Caco-2 (cell line): ENCODE measurements at regions not wholly inside any gene's neighbourhood (a gene's known extent, or its start where the extent isn't known, plus 50 kb on each side); places are given as distances from the start of the nearest gene placed in this dataset.

Experiments
- BruUV-seq: library from RNA; stranded (reverse); fragments of 400-500 nt; replicated peaks from 2 replicates; lab custom pipeline; 2021; lab: Mats Ljungman, UMichigan
- CTCF ChIA-PET: fragments of 300-600 bp; sonication (Branson Sonifier 250); formaldehyde crosslinking; loops from one replicate; lab custom pipeline; 2022; ENCODE audit warnings: antibody characterized with exemption; lab: Charles Lee
- POLR2A ChIA-PET: fragments of 300-600 bp; sonication (Branson Sonifier 250); formaldehyde crosslinking; loops from one replicate; lab custom pipeline; 2022; ENCODE audit warnings: antibody characterized with exemption; lab: Charles Lee
- DNase-seq, 2 experiments: peaks; one replicate each; pipeline versions ENCODE4 v3.0.0 to v3.0.0-alpha.2; 2020 to 2022
- H3K27me3 ChIP-seq: replicated peaks from 2 replicates; pipeline ENCODE4 v1.6.0; 2011; ENCODE audit warnings: low read length; ENCODE audit not compliant: control insufficient read depth, insufficient read depth
- H3K36me3 ChIP-seq: 2 replicates; pipeline ENCODE4 v1.5.1; 2011; ENCODE audit warnings: low read length; ENCODE audit not compliant: control insufficient read depth, insufficient read depth
- H3K4me1 ChIP-seq: fragments of 250-450 bp; sonication (Bioruptor Pico); 2 replicates; pipeline ENCODE4 v1.5.1; 2020; ENCODE audit warnings: mild to moderate bottlenecking
- H3K4me3 ChIP-seq: 2 replicates; pipeline ENCODE4 v1.5.1; 2011; ENCODE audit warnings: low read depth, mild to moderate bottlenecking, control low read depth, low read length
- H3K9me3 ChIP-seq: fragments of 250-450 bp; sonication (Bioruptor Pico); 2 replicates; pipeline ENCODE4 v1.5.1; 2020; ENCODE audit warnings: mild to moderate bottlenecking, moderate library complexity
- H3K27ac Mint-ChIP-seq: one replicate; pipeline ENCODE4 v1.8.0; 2022; ENCODE audit warnings: mixed read lengths; ENCODE audit not compliant: unreplicated experiment
- H3K27me3 Mint-ChIP-seq: one replicate; pipeline ENCODE4 v1.8.0; 2022; ENCODE audit warnings: mixed read lengths; ENCODE audit not compliant: insufficient read depth, unreplicated experiment
- H3K36me3 Mint-ChIP-seq: one replicate; pipeline ENCODE4 v1.8.0; 2022; ENCODE audit warnings: mild to moderate bottlenecking, mixed read lengths; ENCODE audit not compliant: insufficient read depth, unreplicated experiment
- H3K4me1 Mint-ChIP-seq: one replicate; pipeline ENCODE4 v1.8.0; 2022; ENCODE audit warnings: low read depth, mixed read lengths; ENCODE audit not compliant: unreplicated experiment
- H3K4me3 Mint-ChIP-seq: one replicate; pipeline ENCODE4 v1.8.0; 2022; ENCODE audit warnings: mild to moderate bottlenecking, moderate library complexity, mixed read lengths; ENCODE audit not compliant: unreplicated experiment
- H3K9me3 Mint-ChIP-seq: one replicate; pipeline ENCODE4 v1.8.0; 2022; ENCODE audit warnings: mixed read lengths; ENCODE audit not compliant: unreplicated experiment
- CTCF ChIP-seq, 2 experiments: fragments of 200-600 bp in 1 of 2; IDR thresholded peaks; 1 replicate in 1 of 2; 2 replicates in 1 of 2; pipeline versions ENCODE4 v1.5.1 to v1.8.0; 2011 to 2022; ENCODE audit warnings: antibody characterized with exemption in 1 of 2, control low read depth in 1 of 2, inconsistent platforms in 1 of 2, low read depth in 1 of 2, low read length in 1 of 2, mild to moderate bottlenecking in 1 of 2, moderate library complexity in 1 of 2; ENCODE audit not compliant: insufficient read depth in 1 of 2, severe bottlenecking in 1 of 2, unreplicated experiment in 1 of 2
- intact Hi-C: fragments of 100-400 bp; cut with micrococcal nuclease; formaldehyde crosslinking; loops from one replicate; pipeline ENCODE4 v1.10.0; 2022; ENCODE audit not compliant: unreplicated experiment

- no peaks in the 10 kb centered on the region for H3K4me1 ChIP-seq
- no peaks in the 10 kb centered on the region for H3K9me3 Mint-ChIP-seq
- ChIA-PET CTCF (interaction anchor here (0.6 kb wide), 1 partner anchor 504 kb away, joined by 3 read pairs; no protein-coding TSS in a partner anchor), POLR2A (no interaction called here)
- no peak overlapping the region for H3K27ac Mint-ChIP-seq
- no TSS peak for BruUV-seq
- H3K4me3 Mint-ChIP-seq: no peak overlapping the region
- no peaks in the 10 kb centered on the region for H3K36me3 ChIP-seq
- TF ChIP-seq CTCF (IDR thresholded peaks at IDR 0.05; ENCODE audit: insufficient read depth in 1 of 2, low read depth in 1 of 2, low read length in 1 of 2, severe bottlenecking in 1 of 2, unreplicated experiment in 1 of 2): no peak
- no peak for DNase-seq
- peaks cover 22% of the 10 kb centered on the region for H3K27me3 Mint-ChIP-seq
- no peaks in the 10 kb centered on the region for H3K4me1 Mint-ChIP-seq
- H3K27me3 ChIP-seq: no peaks in the 10 kb centered on the region
- H3K9me3 ChIP-seq: no peaks in the 10 kb centered on the region
- H3K36me3 Mint-ChIP-seq: no peaks in the 10 kb centered on the region
- intact Hi-C loops: no loop called here
- H3K4me3 ChIP-seq: no peak overlapping the region
Measured at GRCh38 chr22:47398921-47399790, 636.7 kb downstream of the TBC1D22A start.

GRCh38 chr22:47398491-47398890 lies 636.0 kb downstream of the TBC1D22A start:
- Histone ChIP-seq H3K4me3 (no peak overlapping the region), H3K36me3 (no peaks in the 10 kb centered on the region), H3K9me3 (no peaks in the 10 kb centered on the region), H3K4me1 (no peaks in the 10 kb centered on the region), H3K27me3 (no peaks in the 10 kb centered on the region)
- TF ChIP-seq CTCF (IDR thresholded peaks at IDR 0.05; ENCODE audit: insufficient read depth in 1 of 2, low read depth in 1 of 2, low read length in 1 of 2, severe bottlenecking in 1 of 2, unreplicated experiment in 1 of 2): no peak
- CTCF ChIA-PET: interaction anchor here (0.6 kb wide), 1 partner anchor 503 kb away, joined by 3 read pairs; no protein-coding TSS in a partner anchor
- Mint-ChIP-seq H3K27ac (no peak overlapping the region), H3K27me3 (peaks cover 22% of the 10 kb centered on the region), H3K9me3 (no peaks in the 10 kb centered on the region), H3K4me1 (no peaks in the 10 kb centered on the region), H3K4me3 (no peak overlapping the region), H3K36me3 (no peaks in the 10 kb centered on the region)
- BruUV-seq: no TSS peak
- intact Hi-C loops: no loop called here
- no peak for DNase-seq
- POLR2A ChIA-PET: no interaction called here

GRCh38 chr22:47397673-47398072 lies 635.2 kb downstream of the TBC1D22A start:
- BruUV-seq: no TSS peak
- Mint-ChIP-seq H3K9me3 (no peaks in the 10 kb centered on the region), H3K27me3 (peaks cover 18% of the 10 kb centered on the region), H3K4me1 (no peaks in the 10 kb centered on the region), H3K36me3 (no peaks in the 10 kb centered on the region), H3K4me3 (no peak overlapping the region), H3K27ac (no peak overlapping the region)
- H3K9me3 ChIP-seq: no peaks in the 10 kb centered on the region
- no peak for TF ChIP-seq CTCF (IDR thresholded peaks at IDR 0.05; ENCODE audit: insufficient read depth in 1 of 2, low read depth in 1 of 2, low read length in 1 of 2, severe bottlenecking in 1 of 2, unreplicated experiment in 1 of 2)
- H3K4me1 ChIP-seq: no peaks in the 10 kb centered on the region
- H3K27me3 ChIP-seq: no peaks in the 10 kb centered on the region
- intact Hi-C loops: no loop called here
- ChIA-PET POLR2A (no interaction called here), CTCF (no interaction called here)
- DNase-seq: no peak
- H3K4me3 ChIP-seq: no peak overlapping the region
- H3K36me3 ChIP-seq: no peaks in the 10 kb centered on the region
